MCF 10A (cell line): ENCODE measurements at regions not wholly inside any gene's neighbourhood (a gene's known extent, or its start where the extent isn't known, plus 50 kb on each side); places are given as distances from the start of the nearest gene placed in this dataset.

ENCODE experiments used
- BruUV-seq: library from RNA; stranded (reverse); fragments of 400-500 nt; replicated peaks from 2 replicates; lab custom pipeline; 2021; lab: Mats Ljungman, UMichigan
- CTCF ChIA-PET: fragments of 300-600 bp; sonication (Branson Sonifier 250); formaldehyde crosslinking; extraction: SDS; loops from one replicate; lab custom pipeline; 2021; ENCODE audit warnings: antibody characterized with exemption, inconsistent platforms; lab: Yijun Ruan, JAX
- POLR2A ChIA-PET: fragments of 300-600, 350-650 bp; sonication (Branson Sonifier 250); formaldehyde crosslinking; extraction: SDS; loops from one replicate; lab custom pipeline; 2020; ENCODE audit warnings: antibody characterized with exemption, inconsistent platforms; lab: Yijun Ruan, JAX
- DNase-seq: peaks from one replicate; pipeline ENCODE4 v3.0.0-alpha.2; 2018; ENCODE audit not compliant: unreplicated experiment
- H3K27ac Mint-ChIP-seq: one replicate; pipeline ENCODE4 v1.8.0; 2022; ENCODE audit warnings: mild to moderate bottlenecking, low read depth, mixed read lengths; ENCODE audit not compliant: unreplicated experiment
- H3K27me3 Mint-ChIP-seq: one replicate; pipeline ENCODE4 v1.8.0; 2022; ENCODE audit warnings: mixed read lengths; ENCODE audit not compliant: insufficient read depth, unreplicated experiment
- H3K36me3 Mint-ChIP-seq: one replicate; pipeline ENCODE4 v1.8.0; 2022; ENCODE audit warnings: mild to moderate bottlenecking, moderate library complexity, mixed read lengths; ENCODE audit not compliant: insufficient read depth, unreplicated experiment
- H3K4me1 Mint-ChIP-seq: one replicate; pipeline ENCODE4 v1.8.0; 2022; ENCODE audit warnings: mixed read lengths; ENCODE audit not compliant: insufficient read depth, unreplicated experiment
- H3K4me3 Mint-ChIP-seq: one replicate; pipeline ENCODE4 v1.8.0; 2022; ENCODE audit warnings: mild to moderate bottlenecking, moderate library complexity, mixed read lengths; ENCODE audit not compliant: unreplicated experiment
- H3K9me3 Mint-ChIP-seq: one replicate; pipeline ENCODE4 v1.8.0; 2022; ENCODE audit warnings: mixed read lengths; ENCODE audit not compliant: unreplicated experiment
- CTCF ChIP-seq: fragments of 200-600 bp; IDR thresholded peaks from one replicate; pipeline ENCODE4 v1.8.0; 2022; ENCODE audit warnings: antibody characterized with exemption, mild to moderate bottlenecking; ENCODE audit not compliant: unreplicated experiment
- intact Hi-C: fragments of 100-400 bp; cut with micrococcal nuclease; formaldehyde crosslinking; loops from 2 replicates; pipeline ENCODE4 v1.14.1; 2022

- CTCF ChIA-PET: interaction anchor here (0.9 kb wide), 1 partner anchor 816 kb away, joined by 3 read pairs; no protein-coding TSS in a partner anchor
- H3K4me3 Mint-ChIP-seq: no peak overlapping the region
- H3K9me3 Mint-ChIP-seq: peaks cover 7% of the 10 kb centered on the region
- H3K27ac Mint-ChIP-seq: no peak overlapping the region
- BruUV-seq: no TSS peak
- TF ChIP-seq CTCF: no peak
- no peaks in the 10 kb centered on the region for H3K4me1 Mint-ChIP-seq
- intact Hi-C loops: no loop called here
- H3K36me3 Mint-ChIP-seq: no peaks in the 10 kb centered on the region
- POLR2A ChIA-PET: no interaction called here
- H3K27me3 Mint-ChIP-seq: peaks cover 15% of the 10 kb centered on the region
- no peak for DNase-seq
Measured at GRCh38 chr1:68936530-68936929, 439.6 kb upstream of the DEPDC1 start.

- no peak overlapping the region for H3K4me3 Mint-ChIP-seq
Measured at GRCh38 chr1:68938051-68938666, 441.3 kb upstream of the DEPDC1 start.

GRCh38 chr1:68950036-68950435, 453.2 kb upstream of the DEPDC1 start:
- no peak for DNase-seq
- no peak for TF ChIP-seq CTCF
- H3K4me1 Mint-ChIP-seq: no peaks in the 10 kb centered on the region
- H3K27me3 Mint-ChIP-seq: no peaks in the 10 kb centered on the region
- intact Hi-C loops: no loop called here
- ChIA-PET CTCF (no interaction called here), POLR2A (no interaction called here)
- no TSS peak for BruUV-seq
- H3K36me3 Mint-ChIP-seq: no peaks in the 10 kb centered on the region
- no peak overlapping the region for H3K27ac Mint-ChIP-seq
- H3K4me3 Mint-ChIP-seq: no peak overlapping the region
- H3K9me3 Mint-ChIP-seq: no peaks in the 10 kb centered on the region

More at GRCh38 chr1:68938051-68938666, 441.3 kb upstream of the DEPDC1 start:
- Mint-ChIP-seq H3K9me3 (peaks cover 7% of the 10 kb centered on the region), H3K27me3 (peaks cover 14% of the 10 kb centered on the region), H3K36me3 (no peaks in the 10 kb centered on the region), H3K4me1 (no peaks in the 10 kb centered on the region), H3K27ac (no peak overlapping the region)
- ChIA-PET CTCF (no interaction called here), POLR2A (no interaction called here)
- intact Hi-C loops: no loop called here
- no peak for DNase-seq
- TF ChIP-seq CTCF: no peak
- BruUV-seq: no TSS peak

DNA sequence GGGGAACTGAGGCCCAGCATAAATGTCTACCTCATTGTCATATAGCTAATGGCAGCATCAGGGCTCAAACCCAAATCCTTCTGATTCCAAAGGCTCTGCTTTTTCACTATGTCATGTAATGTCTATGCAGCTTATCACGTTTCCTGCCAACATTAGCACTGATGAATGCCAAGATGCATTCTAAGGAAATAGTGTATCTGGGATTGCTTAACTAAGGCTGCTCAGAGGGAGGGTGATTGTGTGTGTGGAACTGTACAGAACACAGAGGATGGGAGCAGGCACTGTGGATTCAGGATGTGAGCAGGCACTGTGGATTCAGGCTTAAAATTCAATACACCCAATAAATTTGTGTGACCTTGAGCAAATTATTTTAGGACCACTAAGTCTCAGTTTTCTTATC, 456.4 kb upstream of the DEPDC1 start:
- no peak for DNase-seq
- TF ChIP-seq CTCF: no peak
- H3K36me3 Mint-ChIP-seq: no peaks in the 10 kb centered on the region
- no peaks in the 10 kb centered on the region for H3K4me1 Mint-ChIP-seq
- CTCF ChIA-PET: interaction anchor here (0.6 kb wide), 2 partner anchors 101 to 1402 kb away, joined by 3 to 4 read pairs; no protein-coding TSS in a partner anchor
- H3K4me3 Mint-ChIP-seq: no peak overlapping the region
- no TSS peak for BruUV-seq
- no peak overlapping the region for H3K27ac Mint-ChIP-seq
- no peaks in the 10 kb centered on the region for H3K9me3 Mint-ChIP-seq
- POLR2A ChIA-PET: no interaction called here
- intact Hi-C loops: no loop called here
- H3K27me3 Mint-ChIP-seq: no peaks in the 10 kb centered on the region
